PC-9 (cell line): ENCODE measurements at regions not wholly inside any gene's neighbourhood (a gene's known extent, or its start where the extent isn't known, plus 50 kb on each side); places are given as distances from the start of the nearest gene placed in this dataset.

Source experiments
- EZH2 ChIP-seq: fragments of 200-600 bp; sonication (generic); IDR thresholded peaks from 2 replicates; pipeline ENCODE4 v1.8.0; 2017; ENCODE audit warnings: antibody characterized with exemption, low read depth
- TF ChIP-seq, protein P1 (sequence below): fragments of 200-600 bp; sonication (generic); conservative IDR thresholded peaks from 2 replicates; pipeline ENCODE4 v1.6.1; 2017; ENCODE audit warnings: mixed run types, antibody characterized with exemption, mild to moderate bottlenecking, moderate library complexity

DNA sequence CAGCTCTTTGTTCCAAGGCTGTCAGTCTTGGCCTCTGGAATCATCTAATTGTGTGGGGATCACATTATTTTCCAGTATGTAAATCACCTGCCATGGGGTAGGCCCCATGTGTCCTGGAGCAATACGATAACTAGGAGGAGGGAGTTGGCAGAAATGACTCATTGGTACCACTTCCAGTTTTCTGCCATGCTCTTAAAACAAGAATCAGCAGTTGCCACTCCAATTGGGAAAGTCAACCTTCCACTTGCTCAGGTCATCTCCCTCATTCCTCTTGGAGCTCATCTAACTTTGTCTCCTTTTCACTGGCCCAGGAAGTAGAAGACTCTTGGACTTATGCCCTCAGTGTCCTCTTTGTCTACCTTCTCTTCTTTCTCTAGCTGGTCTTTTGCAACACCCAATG lies 487.0 kb downstream of the SLC4A3 start:
- TF ChIP-seq, protein P1, sequence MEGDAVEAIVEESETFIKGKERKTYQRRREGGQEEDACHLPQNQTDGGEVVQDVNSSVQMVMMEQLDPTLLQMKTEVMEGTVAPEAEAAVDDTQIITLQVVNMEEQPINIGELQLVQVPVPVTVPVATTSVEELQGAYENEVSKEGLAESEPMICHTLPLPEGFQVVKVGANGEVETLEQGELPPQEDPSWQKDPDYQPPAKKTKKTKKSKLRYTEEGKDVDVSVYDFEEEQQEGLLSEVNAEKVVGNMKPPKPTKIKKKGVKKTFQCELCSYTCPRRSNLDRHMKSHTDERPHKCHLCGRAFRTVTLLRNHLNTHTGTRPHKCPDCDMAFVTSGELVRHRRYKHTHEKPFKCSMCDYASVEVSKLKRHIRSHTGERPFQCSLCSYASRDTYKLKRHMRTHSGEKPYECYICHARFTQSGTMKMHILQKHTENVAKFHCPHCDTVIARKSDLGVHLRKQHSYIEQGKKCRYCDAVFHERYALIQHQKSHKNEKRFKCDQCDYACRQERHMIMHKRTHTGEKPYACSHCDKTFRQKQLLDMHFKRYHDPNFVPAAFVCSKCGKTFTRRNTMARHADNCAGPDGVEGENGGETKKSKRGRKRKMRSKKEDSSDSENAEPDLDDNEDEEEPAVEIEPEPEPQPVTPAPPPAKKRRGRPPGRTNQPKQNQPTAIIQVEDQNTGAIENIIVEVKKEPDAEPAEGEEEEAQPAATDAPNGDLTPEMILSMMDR, result no peak
- TF ChIP-seq EZH2, result no peak
